ENCODE measurements at regions not wholly inside any gene's neighbourhood (a gene's known extent, or its start where the extent isn't known, plus 50 kb on each side); places are given as distances from the start of the nearest gene placed in this dataset.
"Not testable (repeated sequence)": the region's sequence is repeated elsewhere in the genome, so short reads cannot be mapped to it uniquely, and the experiment has no call there.

GRCh38 chr18:35826477-35826876 is 146.0 kb upstream of the RMP24 start:
- DNase-seq (ENCODE audit: low spot score), result no peak

GRCh38 chr18:35827275-35827902 is 145.1 kb upstream of the RMP24 start:
- DNase-seq (ENCODE audit: low spot score), result no peak

- no peak for DNase-seq (ENCODE audit: low spot score)
These were observed 144.6 kb upstream of the RMP24 start for GRCh38 chr18:35827903-35828275.

GRCh38 chr18:35828591-35828990 is 143.9 kb upstream of the RMP24 start:
- no peak for DNase-seq (ENCODE audit: low spot score)

- DNase-seq (ENCODE audit: low spot score), result no peak
These were observed 137.1 kb upstream of the RMP24 start for GRCh38 chr18:35835366-35835765.

GRCh38 chr18:35835833-35836232 is 136.6 kb upstream of the RMP24 start:
- DNase-seq (ENCODE audit: low spot score), result no peak

GRCh38 chr18:35836932-35837331 is 135.5 kb upstream of the RMP24 start:
- no peak for DNase-seq (ENCODE audit: low spot score)

GRCh38 chr18:35837922-35838496 is 134.5 kb upstream of the RMP24 start:
- DNase-seq (ENCODE audit: low spot score), result no peak

GRCh38 chr18:35841283-35841682 is 131.2 kb upstream of the RMP24 start:
- no peak for DNase-seq (ENCODE audit: low spot score)

GRCh38 chr18:35842536-35842935 is 129.9 kb upstream of the RMP24 start:
- DNase-seq (ENCODE audit: low spot score), result no peak

GRCh38 chr18:35848321-35848720 is 124.2 kb upstream of the RMP24 start:
- not testable (repeated sequence) for DNase-seq (ENCODE audit: low spot score)

GRCh38 chr18:35849241-35849640 is 123.2 kb upstream of the RMP24 start:
- DNase-seq (ENCODE audit: low spot score), result not testable (repeated sequence)

- DNase-seq (ENCODE audit: low spot score), result no peak
These were observed 121.1 kb upstream of the RMP24 start for GRCh38 chr18:35851286-35851970.

GRCh38 chr18:35852786-35853185 is 119.7 kb upstream of the RMP24 start:
- peak; percentile 11 for DNase-seq (ENCODE audit: low spot score)

GRCh38 chr18:35854095-35854494 is 118.4 kb upstream of the RMP24 start:
- DNase-seq (ENCODE audit: low spot score), result no peak

- DNase-seq (ENCODE audit: low spot score), result no peak
These were observed 116.3 kb upstream of the RMP24 start for GRCh38 chr18:35856178-35856577.

- DNase-seq (ENCODE audit: low spot score), result not testable (repeated sequence)
These were observed 115.8 kb upstream of the RMP24 start for GRCh38 chr18:35856721-35857120.

GRCh38 chr18:35857581-35857980 is 114.9 kb upstream of the RMP24 start:
- DNase-seq (ENCODE audit: low spot score), result not testable (repeated sequence)

GRCh38 chr18:35861367-35862118 is 110.9 kb upstream of the RMP24 start:
- no peak for DNase-seq (ENCODE audit: low spot score)

- no peak for DNase-seq (ENCODE audit: low spot score)
These were observed 110.3 kb upstream of the RMP24 start for GRCh38 chr18:35862119-35862640.

- no peak for DNase-seq (ENCODE audit: low spot score)
These were observed 107.6 kb upstream of the RMP24 start for GRCh38 chr18:35864916-35865315.

GRCh38 chr18:35868915-35869314 is 103.6 kb upstream of the RMP24 start:
- DNase-seq (ENCODE audit: low spot score), result no peak

- no peak for DNase-seq (ENCODE audit: low spot score)
These were observed 101.1 kb upstream of the RMP24 start for GRCh38 chr18:35871337-35871736.
